ENCODE measurements at regions not wholly inside any gene's neighbourhood (a gene's known extent, or its start where the extent isn't known, plus 50 kb on each side); places are given as distances from the start of the nearest gene placed in this dataset.

GRCh38 chr5:121741156-121741555 is 110.5 kb upstream of the FTMT start:
- Histone ChIP-seq H3K4me3 (no peak overlapping the region), H3K27ac (no peak overlapping the region), H3K27me3 (no peaks in the 10 kb centered on the region), H3K9me3 (peaks cover 0 to 16% (median 0%) of the 10 kb centered on the region in 12 donors), H3K4me1 (no peaks in the 10 kb centered on the region), H3K36me3 (no peaks in the 10 kb centered on the region)
- DNase-seq (no peak), ATAC-seq (no peak)
- intact Hi-C loops (cut with DNase I): no loop called here
- TF ChIP-seq POLR2A (IDR thresholded peaks at IDR 0.05) (no peak), CTCF (IDR thresholded peaks at IDR 0.05) (no peak)
- WGBS, 4 donors: 76 to 96% (median 80%) methylated on average over 3 of the region's 3 CpGs

- H3K9me3 ChIP-seq: peaks cover 0 to 11% (median 0%) of the 10 kb centered on the region in 12 donors
- intact Hi-C loops (cut with DNase I): no loop called here
- no peak for TF ChIP-seq POLR2A (IDR thresholded peaks at IDR 0.05)
- TF ChIP-seq CTCF (IDR thresholded peaks at IDR 0.05): no peak
- no peaks in the 10 kb centered on the region for H3K36me3 ChIP-seq
- no peak for ATAC-seq
- peaks cover 0 to 3% (median 0%) of the 10 kb centered on the region in 12 donors for H3K4me1 ChIP-seq
- H3K4me3 ChIP-seq: no peak overlapping the region
- no peaks in the 10 kb centered on the region for H3K27me3 ChIP-seq
- H3K27ac ChIP-seq: no peak overlapping the region
- no peak for DNase-seq
Measured at GRCh38 chr5:121744577-121744976, 107.1 kb upstream of the FTMT start.

GRCh38 chr5:121745407-121745806 is 106.3 kb upstream of the FTMT start:
- DNase-seq: no peak
- Histone ChIP-seq H3K36me3 (no peaks in the 10 kb centered on the region), H3K27ac (no peak overlapping the region), H3K9me3 (peaks cover 0 to 7% (median 0%) of the 10 kb centered on the region in 12 donors), H3K4me3 (no peak overlapping the region), H3K27me3 (no peaks in the 10 kb centered on the region), H3K4me1 (peaks cover 0 to 3% (median 0%) of the 10 kb centered on the region in 12 donors)
- intact Hi-C loops (cut with DNase I): no loop called here
- 68 to 76% (median 73%) methylated on average over 1 of the region's 1 CpG for WGBS, 4 donors
- no peak for TF ChIP-seq CTCF (IDR thresholded peaks at IDR 0.05)
- TF ChIP-seq POLR2A (IDR thresholded peaks at IDR 0.05): no peak
- no peak for ATAC-seq

GRCh38 chr5:121746763-121747162 is 104.9 kb upstream of the FTMT start:
- no peaks in the 10 kb centered on the region for H3K36me3 ChIP-seq
- H3K27me3 ChIP-seq: no peaks in the 10 kb centered on the region
- no peak overlapping the region for H3K27ac ChIP-seq
- peaks cover 0 to 3% (median 0%) of the 10 kb centered on the region in 12 donors for H3K4me1 ChIP-seq
- H3K4me3 ChIP-seq: no peak overlapping the region
- no peak for TF ChIP-seq POLR2A (IDR thresholded peaks at IDR 0.05)
- TF ChIP-seq CTCF (IDR thresholded peaks at IDR 0.05): no peak
- ATAC-seq (no peak), DNase-seq (no peak)
- peaks cover 0 to 3% (median 0%) of the 10 kb centered on the region in 12 donors for H3K9me3 ChIP-seq
- intact Hi-C loops (cut with DNase I): no loop called here

Data from heart left ventricle (tissue), 16 donors.